Fibroblast of lung (primary cell): ENCODE measurements at regions not wholly inside any gene's neighbourhood (a gene's known extent, or its start where the extent isn't known, plus 50 kb on each side); places are given as distances from the start of the nearest gene placed in this dataset.
"Not testable (repeated sequence)": the region's sequence is repeated elsewhere in the genome, so short reads cannot be mapped to it uniquely, and the experiment has no call there.

Source experiments
- DNase-seq, 2 donors: peaks; one replicate each; pipeline versions ENCODE4 v3.0.0 to v3.0.0-alpha.2; 2010; ENCODE audit warnings: low read depth in 2 of 2
- H2AFZ ChIP-seq: 2 replicates; pipeline ENCODE4 v1.5.1; 2012; ENCODE audit warnings: low read length, control low read depth, inconsistent platforms
- H3K27ac ChIP-seq: 2 replicates; pipeline ENCODE4 v1.5.1; 2011; ENCODE audit warnings: low read length, control low read depth; ENCODE audit not compliant: insufficient read depth
- H3K27me3 ChIP-seq: 2 replicates; pipeline ENCODE4 v1.5.1; 2011; ENCODE audit warnings: mild to moderate bottlenecking, low read length; ENCODE audit not compliant: control insufficient read depth, insufficient read depth
- H3K36me3 ChIP-seq: 2 replicates; pipeline ENCODE4 v1.5.1; 2011; ENCODE audit warnings: low read length; ENCODE audit not compliant: control insufficient read depth, insufficient read depth
- H3K4me1 ChIP-seq: 2 replicates; pipeline ENCODE4 v1.5.1; 2011; ENCODE audit warnings: low read length; ENCODE audit not compliant: control insufficient read depth, insufficient read depth; ENCODE audit errors: extremely low read depth
- H3K4me2 ChIP-seq: 2 replicates; pipeline ENCODE4 v1.5.1; 2011; ENCODE audit warnings: low read length, control low read depth; ENCODE audit not compliant: insufficient read depth; ENCODE audit errors: extremely low read depth
- H3K4me3 ChIP-seq, 4 experiments: fragments of 200-600 bp in 1 of 4; sonication (generic) in 1 of 4; replicated peaks in 1 of 4; 2 replicates each; pipeline ENCODE4 v1.5.1; 2011 to 2016; ENCODE audit warnings: low read length in 4 of 4, low read depth in 3 of 4, mild to moderate bottlenecking in 3 of 4, control low read depth in 2 of 4, inconsistent platforms in 1 of 4, mixed read lengths in 1 of 4; ENCODE audit not compliant: insufficient read depth in 1 of 4; ENCODE audit errors: control extremely low read depth in 1 of 4
- H3K79me2 ChIP-seq: 2 replicates; pipeline ENCODE4 v1.5.1; 2012; ENCODE audit warnings: mild to moderate bottlenecking, low read length, inconsistent platforms; ENCODE audit not compliant: control insufficient read depth, insufficient read depth
- H3K9ac ChIP-seq: 2 replicates; pipeline ENCODE4 v1.5.1; 2011; ENCODE audit warnings: mild to moderate bottlenecking, low read length, control low read depth; ENCODE audit not compliant: insufficient read depth
- H3K9me3 ChIP-seq: 2 replicates; pipeline ENCODE4 v1.5.1; 2012; ENCODE audit warnings: low read depth, low read length; ENCODE audit not compliant: control insufficient read depth, insufficient read depth
- H4K20me1 ChIP-seq: 2 replicates; pipeline ENCODE4 v1.5.1; 2011; ENCODE audit warnings: low read length; ENCODE audit not compliant: control insufficient read depth, insufficient read depth; ENCODE audit errors: extremely low read depth
- EZH2 ChIP-seq: IDR thresholded peaks from 2 replicates; pipeline ENCODE4 v1.5.1; 2012; ENCODE audit warnings: low read length, control low read depth, mild to moderate bottlenecking; ENCODE audit errors: missing control alignments
- TF ChIP-seq, protein P1 (sequence below), 2 donors: IDR thresholded peaks in 1 of 2; conservative IDR thresholded peaks in 1 of 2; 1 replicate in 1 of 2; 2 replicates in 1 of 2; pipeline ENCODE4 v1.5.1; 2011 to 2012; ENCODE audit warnings: low read length in 2 of 2, control low read depth in 1 of 2, inconsistent platforms in 1 of 2, low read depth in 1 of 2, mild to moderate bottlenecking in 1 of 2

DNA sequence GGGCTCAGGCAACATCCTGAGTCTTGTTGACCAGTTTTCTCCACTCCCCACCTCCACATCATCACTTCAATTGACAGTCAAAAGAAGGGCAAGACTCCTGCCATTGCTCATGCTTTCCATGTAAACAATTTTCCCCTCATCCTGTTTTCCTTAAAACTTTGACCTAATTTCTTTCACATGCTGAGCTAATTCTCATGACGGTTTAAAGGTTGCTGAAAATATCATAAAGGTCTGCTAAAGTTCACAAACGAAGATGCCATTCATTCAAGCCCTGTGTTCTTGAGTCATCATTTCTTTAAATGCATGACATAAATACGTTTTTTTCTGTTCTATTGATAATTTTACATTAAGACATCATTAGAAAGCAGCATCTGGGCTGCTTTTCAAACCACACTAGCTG is 353.9 kb downstream of the NKX6-1 start:
- no peak overlapping the region for H3K27ac ChIP-seq
- no peaks in the 10 kb centered on the region for H3K79me2 ChIP-seq
- H2AFZ ChIP-seq = no peak overlapping the region
- no peaks in the 10 kb centered on the region for H3K9me3 ChIP-seq
- H3K4me2 ChIP-seq = no peak overlapping the region
- no peak for TF ChIP-seq EZH2
- TF ChIP-seq, protein P1, sequence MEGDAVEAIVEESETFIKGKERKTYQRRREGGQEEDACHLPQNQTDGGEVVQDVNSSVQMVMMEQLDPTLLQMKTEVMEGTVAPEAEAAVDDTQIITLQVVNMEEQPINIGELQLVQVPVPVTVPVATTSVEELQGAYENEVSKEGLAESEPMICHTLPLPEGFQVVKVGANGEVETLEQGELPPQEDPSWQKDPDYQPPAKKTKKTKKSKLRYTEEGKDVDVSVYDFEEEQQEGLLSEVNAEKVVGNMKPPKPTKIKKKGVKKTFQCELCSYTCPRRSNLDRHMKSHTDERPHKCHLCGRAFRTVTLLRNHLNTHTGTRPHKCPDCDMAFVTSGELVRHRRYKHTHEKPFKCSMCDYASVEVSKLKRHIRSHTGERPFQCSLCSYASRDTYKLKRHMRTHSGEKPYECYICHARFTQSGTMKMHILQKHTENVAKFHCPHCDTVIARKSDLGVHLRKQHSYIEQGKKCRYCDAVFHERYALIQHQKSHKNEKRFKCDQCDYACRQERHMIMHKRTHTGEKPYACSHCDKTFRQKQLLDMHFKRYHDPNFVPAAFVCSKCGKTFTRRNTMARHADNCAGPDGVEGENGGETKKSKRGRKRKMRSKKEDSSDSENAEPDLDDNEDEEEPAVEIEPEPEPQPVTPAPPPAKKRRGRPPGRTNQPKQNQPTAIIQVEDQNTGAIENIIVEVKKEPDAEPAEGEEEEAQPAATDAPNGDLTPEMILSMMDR (conservative IDR thresholded peaks at IDR 0.05 in 1 of 2, IDR thresholded peaks at IDR 0.05 in 1 of 2; ENCODE audit: low read depth in 1 of 2, low read length in 2 of 2) = no peak
- no peaks in the 10 kb centered on the region for H3K27me3 ChIP-seq
- no peaks in the 10 kb centered on the region for H3K36me3 ChIP-seq
- DNase-seq = no peak
- no peaks in the 10 kb centered on the region for H4K20me1 ChIP-seq
- H3K4me3 ChIP-seq = no peak overlapping the region
- H3K4me1 ChIP-seq = no peaks in the 10 kb centered on the region
- H3K9ac ChIP-seq = no peak overlapping the region

DNA sequence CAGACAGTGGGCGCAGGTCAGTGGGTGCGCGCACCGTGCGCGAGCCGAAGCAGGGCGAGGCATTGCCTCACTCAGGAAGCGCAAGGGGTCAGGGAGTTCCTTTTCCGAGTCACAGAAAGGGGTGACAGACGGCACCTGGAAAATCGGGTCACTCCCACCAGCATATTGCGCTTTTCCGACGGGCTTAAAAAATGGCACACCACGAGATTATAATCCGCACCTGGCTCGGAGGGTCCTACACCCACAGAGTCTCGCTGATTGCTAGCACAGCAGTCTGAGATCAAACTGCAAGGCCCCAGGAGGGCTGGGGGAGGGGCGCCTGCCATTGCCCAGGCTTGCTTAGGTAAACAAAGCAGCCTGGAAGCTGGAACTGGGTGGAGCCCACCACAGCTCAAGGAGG is 372.2 kb downstream of the NKX6-1 start:
- H4K20me1 ChIP-seq, H3K9me3 ChIP-seq, H3K79me2 ChIP-seq, H3K27me3 ChIP-seq, H3K4me2 ChIP-seq, H3K4me1 ChIP-seq, H3K36me3 ChIP-seq, H3K27ac ChIP-seq, H3K4me3 ChIP-seq, H2AFZ ChIP-seq, DNase-seq, H3K9ac ChIP-seq: not testable (repeated sequence)

DNA sequence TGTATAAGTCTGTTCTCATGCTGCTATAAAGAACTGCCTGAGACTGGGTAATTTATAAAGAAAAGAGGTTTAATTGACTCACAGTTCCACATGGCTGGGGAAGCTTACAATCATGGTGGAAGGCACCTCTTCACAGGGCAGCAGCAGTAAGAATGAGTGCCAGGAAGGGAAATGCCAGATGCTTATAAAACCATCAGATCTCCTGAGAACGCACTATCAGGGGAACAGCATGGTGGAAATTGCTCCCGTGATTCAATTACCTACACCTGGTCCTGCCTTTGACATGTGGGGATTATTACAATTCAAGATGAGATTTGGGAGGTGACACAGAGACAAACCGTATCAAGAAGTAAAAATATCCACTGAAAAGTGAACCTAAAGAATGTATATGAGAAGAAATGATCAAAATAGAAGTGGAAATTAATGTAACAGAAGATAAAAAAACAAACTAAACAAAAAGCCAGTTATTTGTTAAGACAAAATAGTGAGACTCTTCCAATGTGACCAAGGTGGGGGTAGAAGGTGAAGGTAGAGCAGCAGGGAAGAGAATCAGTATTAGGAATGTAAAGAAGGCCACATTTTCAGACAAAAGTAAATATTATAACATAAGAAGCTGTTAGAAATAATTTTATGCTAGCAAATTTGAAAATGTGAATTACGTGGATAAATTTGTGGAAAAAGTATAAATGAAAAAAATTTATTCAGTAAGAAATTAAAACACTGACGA is 372.9 kb downstream of the NKX6-1 start:
- Histone ChIP-seq H3K9ac (no peak overlapping the region), H3K4me3 (no peak overlapping the region), H3K4me1 (no peaks in the 10 kb centered on the region), H2AFZ (no peak overlapping the region), H3K79me2 (no peaks in the 10 kb centered on the region), H3K36me3 (no peaks in the 10 kb centered on the region), H3K4me2 (no peak overlapping the region), H4K20me1 (no peaks in the 10 kb centered on the region), H3K9me3 (no peaks in the 10 kb centered on the region), H3K27ac (no peak overlapping the region), H3K27me3 (no peaks in the 10 kb centered on the region)
- no peak for DNase-seq
- TF ChIP-seq EZH2 = no peak
- TF ChIP-seq, protein P1 (conservative IDR thresholded peaks at IDR 0.05 in 1 of 2, IDR thresholded peaks at IDR 0.05 in 1 of 2; ENCODE audit: low read depth in 1 of 2, low read length in 2 of 2) = no peak
